ENCODE measurements at regions not wholly inside any gene's neighbourhood (a gene's known extent, or its start where the extent isn't known, plus 50 kb on each side); places are given as distances from the start of the nearest gene placed in this dataset.

- no peaks in the 10 kb centered on the region for H3K27me3 ChIP-seq
- no peak for TF ChIP-seq CTCF (IDR thresholded peaks at IDR 0.05)
- peaks cover 0 to 12% (median 0%) of the 10 kb centered on the region in 4 donors for H3K4me1 ChIP-seq
- no peak for DNase-seq
- no peaks in the 10 kb centered on the region for H3K36me3 ChIP-seq
- no peaks in the 10 kb centered on the region for H3K9me3 ChIP-seq
- H3K4me3 ChIP-seq, result no peak overlapping the region
- H3K27ac ChIP-seq, result no peak overlapping the region
- intact Hi-C loops (cut with DNase I; ENCODE audit: low total_unique reads), result no loop called here
Observed at GRCh38 chr2:22360735-22361374, 1024.1 kb upstream of the KLHL29 start.

GRCh38 chr2:22361571-22361970 lies 1023.4 kb upstream of the KLHL29 start:
- Histone ChIP-seq H3K4me1 (peaks cover 0 to 8% (median 0%) of the 10 kb centered on the region in 4 donors), H3K27ac (no peak overlapping the region), H3K4me3 (no peak overlapping the region), H3K36me3 (no peaks in the 10 kb centered on the region), H3K27me3 (no peaks in the 10 kb centered on the region), H3K9me3 (no peaks in the 10 kb centered on the region)
- intact Hi-C loops (cut with DNase I; ENCODE audit: low total_unique reads), result no loop called here
- DNase-seq, result no peak
- TF ChIP-seq CTCF (IDR thresholded peaks at IDR 0.05), result no peak

- no peak for TF ChIP-seq CTCF (IDR thresholded peaks at IDR 0.05)
- H3K36me3 ChIP-seq, result no peaks in the 10 kb centered on the region
- H3K4me1 ChIP-seq, result no peaks in the 10 kb centered on the region
- no peak overlapping the region for H3K27ac ChIP-seq
- H3K9me3 ChIP-seq, result no peaks in the 10 kb centered on the region
- H3K27me3 ChIP-seq, result no peaks in the 10 kb centered on the region
- intact Hi-C loops (cut with DNase I; ENCODE audit: low total_unique reads), result no loop called here
- no peak for DNase-seq
- no peak overlapping the region for H3K4me3 ChIP-seq
Observed at GRCh38 chr2:22375096-22375495, 1009.9 kb upstream of the KLHL29 start.

- Histone ChIP-seq H3K4me3 (no peak overlapping the region), H3K36me3 (no peaks in the 10 kb centered on the region), H3K27ac (no peak overlapping the region), H3K9me3 (no peaks in the 10 kb centered on the region), H3K27me3 (no peaks in the 10 kb centered on the region), H3K4me1 (no peaks in the 10 kb centered on the region)
- intact Hi-C loops (cut with DNase I; ENCODE audit: low total_unique reads), result no loop called here
- no peak for DNase-seq
- TF ChIP-seq CTCF (IDR thresholded peaks at IDR 0.05), result no peak
Observed at GRCh38 chr2:22377268-22377667, 1007.7 kb upstream of the KLHL29 start.

GRCh38 chr2:22382479-22383169 lies 1002.4 kb upstream of the KLHL29 start:
- Histone ChIP-seq H3K27me3 (no peaks in the 10 kb centered on the region), H3K4me3 (no peak overlapping the region), H3K27ac (no peak overlapping the region), H3K4me1 (no peaks in the 10 kb centered on the region), H3K9me3 (no peaks in the 10 kb centered on the region), H3K36me3 (no peaks in the 10 kb centered on the region)
- DNase-seq, result no peak
- intact Hi-C loops (cut with DNase I; ENCODE audit: low total_unique reads), result no loop called here
- no peak for TF ChIP-seq CTCF (IDR thresholded peaks at IDR 0.05)
